Colon (tissue), 2 donors: ENCODE measurements at regions not wholly inside any gene's neighbourhood (a gene's known extent, or its start where the extent isn't known, plus 50 kb on each side); places are given as distances from the start of the nearest gene placed in this dataset.
A peak's percentile ranks its signal among the peaks of the same experiment; 100 is the strongest.

Source experiments
- FAIRE-seq: peaks from 2 replicates; lab custom pipeline; 2012; peaks lifted over from hg19 to GRCh38; lab: Jason Lieb, UNC
- donor health status: control.
- donor health status: control.

GRCh38 chr21:27645285-27645684 lies 678.4 kb upstream of the ADAMTS5 start:
- FAIRE-seq, result no peak

- no peak for FAIRE-seq
Measured at GRCh38 chr21:27643326-27643725, 676.4 kb upstream of the ADAMTS5 start.

GRCh38 chr21:27639286-27639685 lies 672.4 kb upstream of the ADAMTS5 start:
- no peak for FAIRE-seq

GRCh38 chr21:27636656-27637055 lies 669.8 kb upstream of the ADAMTS5 start:
- FAIRE-seq, result no peak

- no peak for FAIRE-seq
Measured at GRCh38 chr21:27633631-27634030, 666.7 kb upstream of the ADAMTS5 start.

- FAIRE-seq, result no peak
Measured at GRCh38 chr21:27631471-27631870, 664.6 kb upstream of the ADAMTS5 start.

DNA sequence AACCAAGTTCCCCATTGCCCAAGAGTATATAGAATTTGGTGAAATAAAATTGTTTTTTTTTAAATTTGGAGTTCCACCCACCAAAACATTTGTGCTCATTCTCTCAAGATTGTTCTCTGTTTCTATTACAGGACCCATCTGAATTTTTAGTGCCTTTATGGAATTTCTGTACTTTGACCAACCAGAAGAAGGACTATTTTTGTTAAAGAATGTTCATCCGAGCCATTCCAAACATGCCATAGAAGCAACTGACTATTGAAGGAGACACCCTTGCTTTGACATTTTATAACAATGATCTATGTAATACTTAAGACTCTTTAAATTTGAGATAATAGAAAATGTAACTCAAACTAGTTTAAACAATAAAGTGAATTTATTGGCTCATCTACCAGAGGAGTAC lies 655.7 kb upstream of the ADAMTS5 start:
- no peak for FAIRE-seq

GRCh38 chr21:27614231-27614630 lies 647.3 kb upstream of the ADAMTS5 start:
- FAIRE-seq, result no peak

GRCh38 chr21:27606422-27606821 lies 639.5 kb upstream of the ADAMTS5 start:
- FAIRE-seq, result no peak

DNA sequence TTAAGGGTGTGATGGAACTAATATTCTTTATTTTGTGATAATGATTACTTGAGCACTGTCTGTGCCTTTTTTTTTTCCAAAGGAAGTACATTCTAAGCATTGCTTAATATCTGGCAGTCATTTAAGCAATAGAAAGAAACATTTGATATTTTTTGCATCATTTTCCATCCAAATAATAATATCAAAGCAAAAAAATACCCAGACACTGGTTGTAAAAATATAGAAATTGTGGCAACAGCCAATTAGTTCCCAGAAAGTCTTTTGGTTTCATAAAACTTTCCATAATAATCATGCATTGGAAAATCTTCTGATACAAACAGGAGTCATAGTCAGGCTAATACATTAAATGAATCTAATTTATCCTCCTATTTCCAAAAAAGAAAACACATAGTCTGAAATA lies 629.3 kb upstream of the ADAMTS5 start:
- no peak for FAIRE-seq

- FAIRE-seq, result no peak
Measured at GRCh38 chr21:27595716-27596115, 628.8 kb upstream of the ADAMTS5 start.

- no peak for FAIRE-seq
Measured at GRCh38 chr21:27590271-27590670, 623.4 kb upstream of the ADAMTS5 start.

GRCh38 chr21:27589781-27590180 lies 622.9 kb upstream of the ADAMTS5 start:
- FAIRE-seq, result no peak

DNA sequence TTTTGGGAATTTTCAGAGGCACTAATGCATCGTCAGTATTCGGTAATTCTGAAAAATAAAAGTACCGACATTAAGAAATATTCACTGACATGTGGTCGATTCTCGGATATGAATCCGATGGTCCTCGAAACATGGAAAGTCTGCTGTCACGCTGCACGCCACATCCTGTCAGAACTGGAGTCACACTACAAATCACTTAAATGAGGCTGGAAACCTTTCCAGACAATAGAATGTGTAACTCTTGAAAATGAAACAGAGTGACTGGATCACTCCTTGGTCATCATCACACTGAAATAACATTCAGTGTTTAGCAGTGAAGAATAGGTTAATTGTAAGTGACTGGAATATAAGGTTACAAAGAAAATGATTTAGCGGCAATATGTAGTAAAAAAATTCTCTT lies 620.1 kb upstream of the ADAMTS5 start:
- FAIRE-seq, result no peak

- no peak for FAIRE-seq
Measured at GRCh38 chr21:27586326-27586725, 619.4 kb upstream of the ADAMTS5 start.

- no peak for FAIRE-seq
Measured at GRCh38 chr21:27584256-27584655, 617.4 kb upstream of the ADAMTS5 start.

DNA sequence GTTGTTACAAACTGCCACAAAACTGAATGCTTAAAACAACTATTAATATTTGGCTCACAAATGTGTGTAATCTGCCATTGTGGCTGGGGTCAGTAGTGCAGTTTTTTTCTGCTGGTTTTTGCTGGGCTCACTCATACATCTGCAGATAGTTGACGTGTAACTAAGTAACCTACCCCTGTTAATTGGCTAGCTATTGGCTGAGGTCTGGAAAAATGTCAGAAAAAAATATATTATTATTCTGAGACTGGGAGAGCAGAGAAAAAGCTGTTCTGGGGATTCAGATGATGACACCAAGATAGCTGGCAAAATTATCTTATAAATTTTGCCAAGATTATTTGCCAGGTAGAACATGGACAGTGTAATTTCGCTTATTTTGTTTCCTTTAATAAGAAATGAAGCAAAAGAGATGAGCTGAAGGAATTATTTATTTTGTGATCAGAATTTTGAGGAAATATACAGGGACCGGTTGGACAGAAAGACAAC lies 616.1 kb upstream of the ADAMTS5 start:
- no peak for FAIRE-seq

DNA sequence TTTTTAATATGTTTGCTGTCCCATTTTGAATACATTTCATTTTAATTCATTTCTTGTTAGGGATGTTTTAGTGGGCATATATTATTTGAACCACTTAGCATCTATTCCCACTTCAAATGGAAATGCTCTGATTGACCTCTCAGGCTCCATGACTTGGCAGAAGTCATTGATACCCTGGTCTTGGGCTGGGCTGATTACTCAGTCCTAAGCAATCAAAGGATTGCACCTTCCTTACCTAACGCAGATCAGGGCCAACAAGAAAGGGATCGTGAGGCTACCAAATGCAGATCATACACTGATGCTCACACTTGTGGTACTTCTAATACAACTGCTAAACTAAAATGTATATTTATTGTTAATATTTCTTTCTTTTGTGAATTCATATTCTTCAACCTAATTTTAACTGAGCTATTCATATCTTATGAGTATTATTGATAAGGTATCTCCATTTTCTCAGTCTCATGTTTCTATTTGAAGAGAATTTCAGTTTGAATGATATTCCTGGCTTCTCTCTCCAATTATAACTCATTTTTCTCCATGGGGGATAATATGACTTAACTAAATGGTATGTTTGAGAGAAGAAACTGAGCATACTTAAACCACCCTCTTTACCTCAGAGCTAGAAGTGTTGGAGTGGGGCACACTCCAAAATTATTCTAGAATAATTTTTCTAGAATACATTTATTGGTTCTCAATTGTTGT lies 615.5 kb upstream of the ADAMTS5 start:
- FAIRE-seq, result no peak

DNA sequence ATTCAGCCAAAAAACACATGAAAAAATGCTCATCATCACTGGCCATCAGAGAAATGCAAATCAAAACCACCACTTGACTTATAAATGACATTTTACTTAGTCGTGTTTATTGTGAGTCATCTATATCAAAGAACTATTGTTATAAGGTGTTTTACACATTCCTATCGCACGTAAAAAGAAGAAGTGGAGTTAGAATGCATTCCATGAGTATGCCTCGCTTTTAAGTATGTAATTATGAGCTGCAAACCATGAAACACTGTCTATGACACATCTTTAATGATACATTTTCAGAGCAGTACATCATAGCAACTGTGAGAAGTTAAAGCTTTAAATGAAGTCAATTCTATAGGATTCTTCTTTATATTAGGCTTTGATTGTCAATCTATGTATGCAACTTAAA lies 614.3 kb upstream of the ADAMTS5 start:
- no peak for FAIRE-seq

GRCh38 chr21:27580276-27580675 lies 613.4 kb upstream of the ADAMTS5 start:
- peak; percentile 5 for FAIRE-seq

DNA sequence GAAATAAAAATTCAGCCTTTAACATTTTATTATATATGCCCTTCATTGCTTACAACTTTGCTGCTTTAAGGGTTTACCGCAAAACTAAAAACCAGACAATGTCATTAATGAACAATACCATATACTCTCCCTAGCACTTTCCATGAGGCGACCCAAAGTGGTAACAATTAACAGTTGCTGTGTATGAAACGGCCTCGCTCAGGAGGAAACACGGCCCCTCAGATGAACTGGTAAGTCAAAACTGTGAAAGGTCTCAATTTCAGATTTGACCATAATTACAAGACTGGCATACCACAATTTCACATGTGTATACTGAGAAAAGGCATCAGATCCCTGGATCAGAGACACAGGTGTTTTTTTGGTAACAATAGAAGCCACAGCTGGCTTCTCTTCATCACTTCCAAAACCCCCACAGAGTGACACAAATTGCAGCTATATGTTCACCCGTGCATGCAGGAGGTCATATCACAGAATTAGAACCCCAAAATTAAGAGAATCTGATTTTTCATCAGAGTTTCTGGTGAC lies 611.9 kb upstream of the ADAMTS5 start:
- FAIRE-seq, result no peak

GRCh38 chr21:27572696-27573095 lies 605.8 kb upstream of the ADAMTS5 start:
- FAIRE-seq, result no peak

DNA sequence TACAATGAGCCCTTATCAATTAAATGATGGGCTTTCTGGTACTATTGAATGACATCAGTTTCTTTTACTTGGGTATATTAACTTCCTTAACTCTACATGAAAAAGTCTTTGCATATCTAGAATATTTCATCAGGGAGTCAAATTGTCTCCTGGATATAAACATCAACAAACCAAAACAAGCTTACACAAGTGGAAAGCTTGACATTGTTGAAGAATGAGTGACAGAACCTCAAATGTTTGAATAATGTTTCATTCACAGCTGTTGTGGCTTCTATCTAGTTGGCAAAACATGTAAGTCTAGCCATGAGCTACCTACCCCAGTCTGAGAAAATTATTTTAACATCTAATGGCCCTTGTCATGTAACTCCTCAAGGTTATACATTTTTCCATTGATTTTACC lies 604.8 kb upstream of the ADAMTS5 start:
- no peak for FAIRE-seq

DNA sequence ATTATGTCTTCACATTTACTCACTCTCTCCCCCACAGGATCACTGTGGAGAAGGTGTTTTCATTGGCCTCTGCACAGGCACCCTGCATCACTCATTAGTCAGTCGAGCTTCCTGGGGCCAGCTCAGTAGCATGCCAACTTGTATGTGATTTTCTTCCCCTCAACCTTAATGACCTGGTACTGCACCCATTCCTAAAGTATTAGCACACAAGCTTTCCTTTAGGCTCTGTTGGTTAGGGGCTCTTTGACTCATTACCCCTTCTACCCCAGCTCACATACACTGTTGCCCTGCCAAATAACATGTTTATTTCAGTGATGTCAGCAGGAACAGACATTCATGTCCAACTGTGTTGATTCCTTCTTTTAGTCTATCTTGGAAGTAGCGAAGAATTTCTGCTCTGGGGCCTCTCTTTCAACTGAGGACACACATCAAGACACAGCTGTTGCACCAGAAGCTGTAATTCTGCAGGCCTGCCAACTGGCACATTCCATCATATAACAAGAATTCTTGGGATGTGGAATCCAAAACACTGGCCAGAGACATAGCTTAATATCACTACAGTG lies 603.5 kb upstream of the ADAMTS5 start:
- no peak for FAIRE-seq
